ENCODE measurements at regions not wholly inside any gene's neighbourhood (a gene's known extent, or its start where the extent isn't known, plus 50 kb on each side); places are given as distances from the start of the nearest gene placed in this dataset.

DNA sequence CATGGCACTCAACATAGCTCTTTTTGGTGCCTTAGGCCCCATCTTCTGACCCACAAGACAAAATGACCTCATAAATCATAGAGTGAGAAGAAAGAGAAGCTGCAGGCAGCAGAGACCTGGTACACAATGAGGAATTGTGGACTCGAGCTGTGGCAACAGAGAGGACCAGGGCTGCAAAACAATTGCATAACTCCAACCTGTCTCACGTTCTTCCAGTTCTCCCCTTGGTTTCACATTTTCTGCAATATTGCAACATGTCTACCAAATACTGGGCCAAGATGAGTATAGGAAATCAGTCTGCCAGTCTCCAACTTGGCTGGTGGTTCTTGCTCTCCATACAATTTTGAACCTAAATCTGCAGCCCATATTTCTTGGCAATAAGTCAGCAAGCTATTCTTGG, 105.3 kb downstream of the KDR start:
- Histone ChIP-seq H3K9me3 (ENCODE audit: low read depth, low read length) (no peaks in the 10 kb centered on the region), H3K4me2 (ENCODE audit: insufficient read depth, low read length) (no peak overlapping the region), H3K4me1 (ENCODE audit: insufficient read depth, low read length) (no peaks in the 10 kb centered on the region), H3K27ac (ENCODE audit: low read depth, low read length) (no peak overlapping the region), H3K36me3 (ENCODE audit: insufficient read depth, low read length) (no peaks in the 10 kb centered on the region), H3K27me3 (ENCODE audit: insufficient read depth, low read length) (no peaks in the 10 kb centered on the region), H3K79me2 (ENCODE audit: insufficient read depth, low read length) (no peaks in the 10 kb centered on the region), H3K4me3 (ENCODE audit: insufficient read depth, low read length) (no peak overlapping the region), H2AFZ (ENCODE audit: low read length) (no peak overlapping the region), H4K20me1 (ENCODE audit: insufficient read depth, low read length) (no peaks in the 10 kb centered on the region)
- DNase-seq (ENCODE audit: insufficient read length, low spot score, missing footprints) = no peak
- TF ChIP-seq, protein P1, sequence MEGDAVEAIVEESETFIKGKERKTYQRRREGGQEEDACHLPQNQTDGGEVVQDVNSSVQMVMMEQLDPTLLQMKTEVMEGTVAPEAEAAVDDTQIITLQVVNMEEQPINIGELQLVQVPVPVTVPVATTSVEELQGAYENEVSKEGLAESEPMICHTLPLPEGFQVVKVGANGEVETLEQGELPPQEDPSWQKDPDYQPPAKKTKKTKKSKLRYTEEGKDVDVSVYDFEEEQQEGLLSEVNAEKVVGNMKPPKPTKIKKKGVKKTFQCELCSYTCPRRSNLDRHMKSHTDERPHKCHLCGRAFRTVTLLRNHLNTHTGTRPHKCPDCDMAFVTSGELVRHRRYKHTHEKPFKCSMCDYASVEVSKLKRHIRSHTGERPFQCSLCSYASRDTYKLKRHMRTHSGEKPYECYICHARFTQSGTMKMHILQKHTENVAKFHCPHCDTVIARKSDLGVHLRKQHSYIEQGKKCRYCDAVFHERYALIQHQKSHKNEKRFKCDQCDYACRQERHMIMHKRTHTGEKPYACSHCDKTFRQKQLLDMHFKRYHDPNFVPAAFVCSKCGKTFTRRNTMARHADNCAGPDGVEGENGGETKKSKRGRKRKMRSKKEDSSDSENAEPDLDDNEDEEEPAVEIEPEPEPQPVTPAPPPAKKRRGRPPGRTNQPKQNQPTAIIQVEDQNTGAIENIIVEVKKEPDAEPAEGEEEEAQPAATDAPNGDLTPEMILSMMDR (IDR thresholded peaks at IDR 0.05; ENCODE audit: extremely low read depth, low read depth, low read length) = no peak

DNA sequence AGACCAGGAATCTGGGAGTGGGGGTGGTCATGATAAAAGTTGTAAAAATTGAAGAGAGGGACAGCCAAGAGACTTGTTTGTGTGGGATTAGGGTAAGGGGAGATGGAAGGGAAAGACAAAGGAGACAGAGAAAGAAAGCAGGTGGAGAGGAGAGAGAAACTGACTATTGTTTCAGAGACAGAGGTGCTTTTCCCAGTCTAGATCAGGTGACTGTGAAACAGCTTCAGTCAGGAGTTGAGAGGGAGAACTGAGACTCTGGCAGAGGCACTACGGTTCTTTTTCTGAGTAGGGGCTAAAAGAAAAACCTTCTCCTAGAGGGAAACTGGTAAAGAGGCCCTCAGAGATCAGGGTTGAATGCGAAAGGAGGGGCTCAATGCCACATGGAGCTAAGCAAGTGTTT, 106.4 kb downstream of the KDR start:
- no peaks in the 10 kb centered on the region for H3K4me1 ChIP-seq (ENCODE audit: insufficient read depth, low read length)
- no peaks in the 10 kb centered on the region for H3K27me3 ChIP-seq (ENCODE audit: insufficient read depth, low read length)
- H3K27ac ChIP-seq (ENCODE audit: low read depth, low read length) = no peak overlapping the region
- peak; percentile 61 for DNase-seq (ENCODE audit: insufficient read length, low spot score, missing footprints)
- H3K4me2 ChIP-seq (ENCODE audit: insufficient read depth, low read length) = no peak overlapping the region
- H4K20me1 ChIP-seq (ENCODE audit: insufficient read depth, low read length) = no peaks in the 10 kb centered on the region
- no peak overlapping the region for H3K4me3 ChIP-seq (ENCODE audit: insufficient read depth, low read length)
- TF ChIP-seq, protein P1 (IDR thresholded peaks at IDR 0.05; ENCODE audit: extremely low read depth, low read depth, low read length) = no peak
- H3K36me3 ChIP-seq (ENCODE audit: insufficient read depth, low read length) = no peaks in the 10 kb centered on the region
- H3K9me3 ChIP-seq (ENCODE audit: low read depth, low read length) = no peaks in the 10 kb centered on the region
- H2AFZ ChIP-seq (ENCODE audit: low read length) = peak overlapping the region; percentile 35
- H3K79me2 ChIP-seq (ENCODE audit: insufficient read depth, low read length) = no peaks in the 10 kb centered on the region

DNA sequence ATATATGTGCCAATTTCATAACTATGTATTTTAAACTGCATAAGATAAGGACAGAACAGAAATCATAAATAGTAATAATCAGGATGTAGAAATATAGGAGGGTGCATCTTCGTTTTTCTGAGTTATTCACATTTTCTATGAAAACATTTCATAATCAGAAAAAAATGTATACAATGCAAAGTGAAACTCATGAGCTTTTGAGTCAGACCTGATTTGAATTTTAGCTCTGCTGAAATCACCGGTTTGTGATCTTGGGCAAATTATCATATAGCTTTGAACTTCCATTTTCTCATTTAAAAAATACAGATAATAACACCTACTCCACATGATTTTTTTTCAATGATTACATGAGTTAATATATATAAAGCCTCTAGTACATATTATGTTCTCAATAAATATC, 106.9 kb downstream of the KDR start:
- Histone ChIP-seq H3K27me3 (ENCODE audit: insufficient read depth, low read length) (no peaks in the 10 kb centered on the region), H3K4me2 (ENCODE audit: insufficient read depth, low read length) (no peak overlapping the region), H3K4me1 (ENCODE audit: insufficient read depth, low read length) (no peaks in the 10 kb centered on the region), H3K79me2 (ENCODE audit: insufficient read depth, low read length) (no peaks in the 10 kb centered on the region), H2AFZ (ENCODE audit: low read length) (no peak overlapping the region), H3K27ac (ENCODE audit: low read depth, low read length) (no peak overlapping the region), H3K4me3 (ENCODE audit: insufficient read depth, low read length) (no peak overlapping the region), H3K36me3 (ENCODE audit: insufficient read depth, low read length) (no peaks in the 10 kb centered on the region), H3K9me3 (ENCODE audit: low read depth, low read length) (no peaks in the 10 kb centered on the region), H4K20me1 (ENCODE audit: insufficient read depth, low read length) (no peaks in the 10 kb centered on the region)
- TF ChIP-seq, protein P1 (IDR thresholded peaks at IDR 0.05; ENCODE audit: extremely low read depth, low read depth, low read length) = no peak
- DNase-seq (ENCODE audit: insufficient read length, low spot score, missing footprints) = no peak

DNA sequence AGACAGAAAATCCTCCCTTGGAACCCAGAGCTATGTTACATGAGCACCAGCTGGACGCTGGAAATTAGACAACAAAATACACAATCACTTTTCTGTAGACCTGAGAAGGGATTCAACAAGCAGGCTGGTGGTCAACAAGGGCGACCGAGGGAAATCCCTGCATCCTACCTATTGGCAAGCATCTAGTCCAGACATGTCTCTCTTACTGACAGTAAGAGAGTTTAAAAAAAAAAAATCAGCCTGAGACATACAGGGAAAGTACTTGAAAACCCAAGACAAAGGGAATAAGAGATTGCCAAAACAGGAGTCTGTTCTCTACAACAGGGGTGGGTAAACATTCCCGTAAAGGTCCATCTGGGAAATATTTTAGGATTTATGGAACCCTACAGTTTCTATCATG, 108.0 kb downstream of the KDR start:
- Histone ChIP-seq H3K4me2 (ENCODE audit: insufficient read depth, low read length) (no peak overlapping the region), H4K20me1 (ENCODE audit: insufficient read depth, low read length) (no peaks in the 10 kb centered on the region), H3K27ac (ENCODE audit: low read depth, low read length) (no peak overlapping the region), H3K4me1 (ENCODE audit: insufficient read depth, low read length) (no peaks in the 10 kb centered on the region), H3K27me3 (ENCODE audit: insufficient read depth, low read length) (no peaks in the 10 kb centered on the region), H3K4me3 (ENCODE audit: insufficient read depth, low read length) (no peak overlapping the region), H3K79me2 (ENCODE audit: insufficient read depth, low read length) (no peaks in the 10 kb centered on the region), H2AFZ (ENCODE audit: low read length) (no peak overlapping the region), H3K9me3 (ENCODE audit: low read depth, low read length) (no peaks in the 10 kb centered on the region), H3K36me3 (ENCODE audit: insufficient read depth, low read length) (no peaks in the 10 kb centered on the region)
- TF ChIP-seq, protein P1 (IDR thresholded peaks at IDR 0.05; ENCODE audit: extremely low read depth, low read depth, low read length) = no peak
- no peak for DNase-seq (ENCODE audit: insufficient read length, low spot score, missing footprints)

All from osteoblast (primary cell).